ENCODE measurements at regions not wholly inside any gene's neighbourhood (a gene's known extent, or its start where the extent isn't known, plus 50 kb on each side); places are given as distances from the start of the nearest gene placed in this dataset.

DNA sequence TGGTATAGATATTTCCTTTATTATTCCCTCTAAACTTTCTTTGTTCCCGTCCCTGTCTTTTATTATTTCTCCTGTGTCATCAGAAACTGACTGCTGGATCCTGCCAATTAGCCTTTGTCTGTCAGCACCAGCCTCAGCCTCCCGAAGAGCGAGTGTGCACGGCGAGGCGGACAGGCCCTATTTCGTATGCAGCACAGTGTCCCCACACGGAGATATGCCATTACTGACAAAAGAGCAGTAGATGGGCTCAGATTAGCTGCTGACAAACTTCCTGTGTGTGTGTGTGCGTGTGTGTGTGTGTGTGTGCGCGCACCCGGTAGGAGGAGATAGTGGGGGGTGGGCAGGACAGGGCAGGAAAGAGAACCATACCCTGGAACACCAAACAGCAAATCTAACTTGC, 99.5 kb upstream of the ZFP64 start:
- DNase-seq, result no peak

DNA sequence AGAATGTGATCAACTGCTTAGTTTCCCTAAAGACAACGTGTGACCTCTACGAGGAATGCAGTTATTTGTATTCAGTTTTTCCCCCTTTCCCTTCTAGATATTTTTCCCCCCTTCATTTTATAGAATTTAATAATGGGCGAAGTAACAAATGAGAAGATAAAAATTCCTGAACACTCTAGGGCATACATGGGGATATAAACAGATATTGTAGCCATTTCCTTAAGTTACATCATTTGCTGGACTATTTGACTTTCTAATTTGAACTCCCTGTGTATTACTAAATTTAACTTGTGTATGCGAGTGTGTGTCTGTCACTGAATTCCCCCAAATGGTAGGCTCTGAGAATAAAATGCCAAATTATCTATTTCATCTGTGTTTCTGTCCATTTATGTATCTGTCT, 99.0 kb upstream of the ZFP64 start:
- no peak for DNase-seq

DNA sequence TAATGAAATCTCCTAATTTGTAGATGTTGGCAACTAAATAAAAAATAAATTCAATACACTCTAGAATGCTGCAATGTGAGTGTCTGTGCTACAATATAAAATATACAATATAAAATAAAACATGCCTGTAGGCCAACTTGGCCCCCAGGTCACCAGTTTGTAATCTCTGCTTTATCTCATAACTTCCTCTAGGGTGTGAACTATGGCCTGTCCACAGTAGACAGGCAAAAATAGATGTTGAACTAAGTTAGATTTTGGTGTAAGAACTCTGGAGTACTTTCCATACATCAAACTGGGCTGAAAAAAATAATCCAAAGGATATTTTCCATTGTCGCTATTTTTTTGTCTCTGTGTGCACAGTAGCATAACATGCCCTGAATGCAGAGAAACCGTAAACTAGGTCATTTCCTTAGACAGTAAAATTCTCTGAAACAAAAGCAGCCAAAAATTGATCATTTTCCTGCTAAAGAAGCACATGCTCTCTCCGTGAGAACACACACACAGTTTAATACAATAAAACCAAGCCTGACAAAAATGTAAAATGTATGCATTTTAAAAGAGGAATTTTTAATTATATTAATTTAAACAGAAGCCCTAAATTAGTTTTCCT, 98.5 kb upstream of the ZFP64 start:
- no peak for DNase-seq

DNA sequence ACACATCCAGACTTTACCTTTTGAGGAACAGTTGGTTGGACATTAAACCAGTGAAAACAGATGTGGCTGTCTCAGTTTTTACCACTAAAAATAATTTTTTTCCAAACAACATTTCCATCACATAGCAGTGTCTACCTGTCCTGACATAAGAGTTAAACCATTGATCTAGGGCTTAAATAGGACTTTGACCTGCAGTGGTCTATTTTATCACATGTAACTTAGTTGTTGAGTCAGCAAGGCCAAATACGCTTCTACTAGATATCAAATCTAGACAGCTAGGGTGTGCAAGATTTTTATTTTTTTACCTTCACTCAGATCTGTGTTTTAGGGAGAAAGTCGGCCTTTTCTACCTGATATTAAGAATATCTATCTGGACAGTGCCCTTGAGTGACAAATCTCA, 88.8 kb upstream of the ZFP64 start:
- DNase-seq, result no peak

DNA sequence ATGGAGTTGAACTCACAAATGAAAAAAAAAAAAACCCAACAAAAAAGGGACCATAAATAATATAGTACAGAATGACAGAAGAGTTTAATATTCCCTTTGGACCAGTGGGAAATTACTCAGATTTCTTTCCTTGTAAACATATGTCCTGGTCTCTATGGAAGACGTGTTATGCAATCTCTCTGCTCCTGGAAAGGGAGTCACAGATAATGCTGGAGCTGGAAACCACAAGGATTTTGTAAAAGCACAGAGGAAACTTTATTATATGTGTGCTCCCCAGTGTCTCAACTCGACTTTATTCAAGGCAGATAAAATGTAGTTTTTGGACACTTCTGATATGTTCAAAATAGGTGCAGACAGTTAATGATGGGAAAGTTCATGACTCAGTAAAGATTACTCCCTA, 88.1 kb upstream of the ZFP64 start:
- no peak for DNase-seq

DNA sequence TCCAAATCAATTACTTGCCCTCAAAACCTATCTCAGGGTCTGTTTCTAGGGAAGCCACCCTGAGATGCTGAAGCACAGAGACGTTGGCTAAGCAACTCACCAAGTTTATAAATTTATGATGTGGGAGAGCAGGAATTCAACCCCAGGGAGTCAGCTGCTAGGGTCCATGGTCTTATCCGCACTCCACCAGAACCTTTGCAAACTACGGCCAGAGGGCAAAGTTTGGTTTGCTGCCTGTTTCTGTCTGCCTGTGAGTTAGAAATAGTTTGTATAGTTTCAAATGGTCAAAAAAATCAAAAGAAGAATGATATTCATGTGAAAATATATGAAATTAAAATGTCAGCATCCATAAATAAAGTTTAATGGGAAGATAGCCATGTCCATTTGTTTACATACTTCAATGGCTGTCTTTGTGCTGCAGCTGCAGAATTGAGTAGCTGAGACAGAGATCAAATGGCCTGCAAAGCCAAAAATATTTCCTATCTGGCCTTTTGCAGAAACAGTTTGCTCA, 83.7 kb upstream of the ZFP64 start:
- no peak for DNase-seq

DNA sequence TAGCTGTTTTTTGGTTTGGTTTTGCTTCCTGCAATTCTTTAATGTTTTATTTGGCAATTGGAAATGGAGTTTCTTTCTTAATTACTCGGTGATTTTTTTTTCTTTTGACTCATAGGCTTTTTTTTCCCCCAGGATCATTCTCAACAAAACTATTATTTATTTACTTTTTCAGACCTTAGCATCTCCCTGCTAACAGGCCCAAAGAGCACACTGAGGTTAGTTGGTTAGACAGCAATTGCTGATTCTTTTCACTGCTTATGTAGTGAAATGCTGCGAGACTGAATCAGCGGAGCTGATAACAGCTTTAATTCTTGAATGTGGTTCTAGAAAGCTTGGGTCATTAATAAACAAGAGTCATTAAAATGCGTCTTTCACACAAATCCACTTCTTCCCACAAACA, 79.1 kb upstream of the ZFP64 start:
- DNase-seq, result no peak

DNA sequence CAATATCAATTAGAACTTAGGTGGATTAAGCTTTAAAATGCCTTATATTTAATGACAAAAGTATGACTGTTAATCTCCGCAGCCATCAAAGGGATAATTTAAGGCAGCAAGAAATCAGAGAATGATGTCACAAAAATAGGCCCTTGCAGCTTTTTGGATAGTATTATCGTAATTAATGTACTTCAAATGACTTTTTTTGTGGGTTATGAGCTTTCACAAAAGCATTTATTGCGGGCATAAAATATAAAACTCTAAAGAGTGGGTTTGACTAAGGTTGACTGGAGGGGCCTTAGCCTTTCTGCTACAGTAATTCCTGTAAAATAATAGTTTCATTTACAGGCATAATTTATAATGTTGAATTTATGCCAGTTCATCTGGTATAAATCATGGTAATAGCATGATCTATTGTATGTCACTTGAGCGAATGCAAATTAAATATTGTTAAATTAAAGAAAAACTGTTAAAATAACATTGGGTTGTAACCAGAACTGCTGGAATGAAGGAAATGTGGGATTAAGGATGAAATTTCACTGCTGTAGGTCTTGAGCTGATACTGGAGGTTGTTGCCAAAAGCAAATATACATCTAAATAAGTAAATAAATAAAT, 78.5 kb upstream of the ZFP64 start:
- DNase-seq, result no peak

DNA sequence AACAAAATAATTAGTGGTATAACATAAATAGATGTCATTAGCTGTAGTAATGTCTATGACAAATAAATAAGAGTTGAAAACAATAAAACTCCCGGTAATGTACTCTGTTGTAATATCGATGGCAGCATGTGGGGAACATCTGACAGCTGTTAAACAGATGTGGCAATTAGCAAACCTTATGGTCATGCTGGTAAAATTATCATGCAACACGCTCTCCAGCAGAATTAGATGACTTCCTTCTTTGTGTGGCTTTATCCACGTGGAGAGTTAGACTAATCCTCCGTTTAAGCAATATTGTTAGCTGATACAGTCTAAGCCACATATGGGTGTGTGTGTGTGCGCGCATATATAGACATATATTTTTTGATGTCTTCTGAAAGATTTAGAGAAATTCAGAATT, 77.7 kb upstream of the ZFP64 start:
- no peak for DNase-seq

DNA sequence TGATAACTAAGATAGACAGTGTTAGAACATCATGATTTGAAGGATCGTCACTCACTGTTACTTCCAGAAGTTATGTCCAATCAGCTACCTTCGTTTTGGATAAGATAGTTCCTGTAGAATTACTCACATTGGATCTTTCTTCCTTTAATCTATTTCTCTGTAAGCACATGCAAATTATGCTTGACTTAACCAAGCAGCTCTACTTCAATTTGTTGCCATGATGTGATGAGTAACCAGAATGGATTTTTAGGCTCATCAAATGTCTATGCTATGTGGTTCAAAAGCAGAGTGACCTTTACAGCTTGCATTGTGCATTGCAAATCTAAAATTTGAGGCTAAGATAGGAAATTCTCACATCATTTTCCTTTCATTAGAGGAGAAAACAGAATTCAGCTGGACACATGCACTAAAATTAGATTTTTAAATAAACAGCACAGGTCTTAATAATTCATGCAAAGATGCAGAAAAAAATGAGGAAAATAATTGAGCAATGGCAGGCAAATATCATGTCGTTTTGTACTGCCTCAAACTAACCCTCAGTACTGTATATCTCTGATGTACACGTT, 76.7 kb upstream of the ZFP64 start:
- DNase-seq, result no peak

DNA sequence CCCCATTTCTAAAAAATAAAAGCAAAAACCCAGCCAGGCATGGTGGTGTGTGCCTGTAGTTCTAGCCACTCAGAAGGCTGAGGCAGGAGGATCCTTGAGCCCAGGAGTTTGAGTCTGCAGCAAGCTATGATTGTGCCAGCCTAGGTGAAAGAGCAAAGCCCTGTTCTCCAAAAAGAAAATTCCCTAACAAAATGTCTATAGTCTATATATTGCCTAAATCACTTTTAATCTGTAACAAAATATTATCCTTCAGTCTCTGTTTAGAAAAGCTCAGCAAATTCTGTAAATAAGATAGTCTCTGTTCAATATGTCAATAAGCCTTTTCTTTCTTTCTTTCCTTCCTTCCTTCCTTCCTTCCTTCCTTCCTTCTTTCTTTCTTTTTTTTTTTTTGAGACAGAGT, 75.8 kb upstream of the ZFP64 start:
- no peak for DNase-seq

DNA sequence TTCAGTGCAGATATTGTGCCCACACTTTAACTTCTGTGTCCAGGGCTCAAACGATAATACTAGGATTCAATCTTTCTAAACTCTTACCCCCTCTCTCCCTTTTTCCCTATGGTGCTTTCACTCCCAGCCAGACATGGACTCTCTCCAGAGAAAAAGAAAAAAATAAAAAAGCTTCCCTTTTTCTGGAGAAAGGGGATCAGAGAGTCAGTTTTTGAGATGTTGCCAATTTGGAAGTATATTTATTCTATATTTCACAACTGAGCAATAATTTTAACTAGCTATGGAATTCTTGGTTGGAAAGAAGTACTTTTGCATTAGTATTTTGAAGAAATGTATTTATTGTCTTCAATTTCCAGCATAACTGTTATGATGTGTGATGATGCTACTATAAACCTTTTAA, 72.2 kb upstream of the ZFP64 start:
- no peak for DNase-seq

DNA sequence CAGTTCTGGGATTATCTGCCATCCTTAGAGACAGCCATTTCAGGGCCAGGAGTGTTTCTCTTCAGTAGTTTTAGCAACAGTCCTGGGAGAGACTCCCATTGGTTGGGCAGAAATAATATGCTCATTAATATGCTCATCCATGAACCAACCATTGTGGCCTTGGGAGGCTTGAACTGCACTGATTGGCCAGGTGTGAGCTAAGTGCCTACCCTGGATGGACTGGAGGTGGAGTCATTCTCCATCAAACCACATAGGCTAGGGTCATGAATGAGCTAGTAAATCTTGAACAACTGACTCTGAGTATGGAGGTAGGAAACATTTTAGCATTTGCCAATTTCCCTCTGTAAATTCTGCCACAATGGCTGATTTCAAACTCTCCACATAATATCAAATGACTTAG, 70.2 kb upstream of the ZFP64 start:
- no peak for DNase-seq

DNA sequence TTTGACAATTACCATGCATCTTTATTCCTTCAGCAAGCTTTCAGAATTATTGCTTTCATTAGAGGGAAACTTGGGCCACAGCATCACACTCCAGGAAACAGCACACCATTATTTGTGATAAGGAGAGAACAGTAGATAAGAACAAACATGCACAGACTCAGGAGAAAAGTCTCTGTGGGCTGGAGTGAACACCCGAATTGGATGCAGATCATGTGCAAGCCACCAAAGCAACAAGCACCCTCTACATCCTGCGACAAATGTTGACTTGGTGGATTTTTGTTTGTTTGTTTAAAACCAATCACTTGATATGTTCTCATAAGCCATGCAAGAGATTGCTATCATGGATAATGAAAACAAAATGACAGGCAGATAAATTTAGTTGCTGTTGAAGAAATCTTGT, 67.7 kb upstream of the ZFP64 start:
- DNase-seq, result no peak

DNA sequence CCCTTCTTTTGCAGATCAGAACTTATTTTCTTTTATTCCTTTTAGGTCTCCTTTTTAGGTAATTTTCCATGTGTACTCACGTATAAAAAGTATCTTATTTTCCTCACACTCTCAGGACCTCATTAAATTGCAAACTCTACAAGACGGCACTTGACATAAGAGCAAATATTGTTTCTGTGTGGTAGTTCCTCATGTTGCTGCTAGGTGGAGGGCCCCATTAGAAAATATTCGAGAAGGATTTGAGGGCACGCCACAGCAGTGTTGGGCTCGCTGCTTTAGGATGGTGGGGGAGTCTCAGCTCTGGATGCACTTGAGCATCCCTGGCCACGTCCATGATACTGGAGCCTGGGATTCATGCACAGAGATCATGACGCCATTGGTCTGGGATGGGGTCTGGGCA, 64.9 kb upstream of the ZFP64 start:
- DNase-seq, result no peak

DNA sequence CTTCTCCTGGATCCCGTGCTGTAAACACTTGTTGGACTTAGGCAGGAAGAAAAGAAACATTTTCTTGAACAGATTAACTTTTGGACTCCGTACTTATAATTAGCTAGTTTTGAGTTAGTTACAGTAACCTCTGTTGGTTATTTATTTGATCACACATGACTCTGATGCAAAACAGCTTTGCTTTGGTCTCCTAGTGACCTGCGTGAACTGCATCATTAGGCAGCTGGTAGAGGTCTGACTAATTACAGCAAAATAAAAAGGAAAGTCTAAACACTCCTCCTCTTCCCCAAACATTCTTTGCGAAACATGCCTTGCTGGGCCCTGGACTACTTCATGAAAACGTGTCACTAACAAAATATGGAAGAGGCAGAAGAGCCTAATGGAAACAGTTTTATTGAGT, 61.1 kb upstream of the ZFP64 start:
- no peak for DNase-seq

DNA sequence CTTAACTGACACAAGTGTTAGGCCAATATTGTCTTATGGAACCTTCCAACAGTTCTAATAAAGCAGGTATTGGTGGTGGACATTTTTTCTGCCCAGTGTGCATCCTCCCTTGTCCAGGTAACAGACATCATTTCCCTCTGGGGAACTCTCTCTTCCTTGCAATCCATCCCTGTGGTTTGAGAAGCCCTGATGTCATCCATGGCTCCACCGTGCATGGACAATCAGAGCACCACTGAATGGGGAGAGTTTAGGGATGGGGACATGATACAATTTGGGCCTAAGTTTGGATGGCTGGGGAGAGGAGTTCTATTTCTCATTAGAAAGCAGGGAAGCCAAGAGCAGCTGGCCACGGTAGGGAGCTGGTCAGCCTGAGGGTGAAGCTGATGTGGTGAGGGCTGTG, 60.2 kb upstream of the ZFP64 start:
- no peak for DNase-seq

DNA sequence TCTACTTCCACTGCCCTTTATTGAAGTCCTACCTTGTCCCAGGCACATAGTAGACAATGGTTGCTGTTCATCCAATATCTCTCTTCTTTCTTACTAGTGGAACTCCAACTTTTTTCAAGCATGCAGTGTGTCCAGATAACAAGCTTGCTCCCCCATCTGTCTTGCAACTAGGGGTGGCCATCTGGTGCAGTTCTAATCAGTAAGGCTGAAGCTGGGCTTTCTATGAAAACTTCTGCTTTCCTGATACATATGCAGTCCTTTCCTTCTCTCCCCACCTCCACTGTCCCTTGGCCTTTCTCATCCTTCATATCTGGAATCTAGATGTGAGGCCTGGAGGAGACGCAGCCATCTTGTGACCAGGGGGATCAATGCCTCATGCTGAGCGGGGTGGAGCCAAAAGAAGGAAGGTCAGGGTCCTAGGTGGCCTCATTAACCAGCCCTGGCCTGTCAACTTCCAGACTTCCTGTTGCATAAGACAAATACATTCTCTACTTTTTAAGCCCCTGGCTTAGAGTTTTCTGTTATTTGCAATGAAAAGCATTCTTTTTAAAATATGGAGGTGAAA, 59.6 kb upstream of the ZFP64 start:
- DNase-seq, result no peak

DNA sequence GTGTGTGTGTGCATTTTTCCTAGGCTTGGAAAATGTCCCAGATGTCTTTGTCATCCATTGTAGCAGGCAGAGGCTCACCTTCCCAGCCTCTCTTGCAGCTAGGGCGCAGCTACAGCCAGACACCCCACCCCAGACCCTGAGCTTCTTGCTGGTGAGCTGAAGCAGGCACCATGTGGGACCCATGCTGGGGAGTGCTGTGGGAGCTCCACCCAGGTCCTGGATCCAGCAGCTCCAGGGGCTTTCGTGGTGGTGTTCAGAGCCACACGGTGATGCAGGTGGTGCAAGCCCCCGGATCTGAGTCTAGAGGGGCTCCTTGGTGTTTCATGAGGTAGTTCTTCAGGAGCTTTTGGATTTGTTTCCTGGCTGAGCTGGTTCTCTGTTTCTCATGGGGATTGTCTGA, 56.0 kb upstream of the ZFP64 start:
- DNase-seq, result no peak

DNA sequence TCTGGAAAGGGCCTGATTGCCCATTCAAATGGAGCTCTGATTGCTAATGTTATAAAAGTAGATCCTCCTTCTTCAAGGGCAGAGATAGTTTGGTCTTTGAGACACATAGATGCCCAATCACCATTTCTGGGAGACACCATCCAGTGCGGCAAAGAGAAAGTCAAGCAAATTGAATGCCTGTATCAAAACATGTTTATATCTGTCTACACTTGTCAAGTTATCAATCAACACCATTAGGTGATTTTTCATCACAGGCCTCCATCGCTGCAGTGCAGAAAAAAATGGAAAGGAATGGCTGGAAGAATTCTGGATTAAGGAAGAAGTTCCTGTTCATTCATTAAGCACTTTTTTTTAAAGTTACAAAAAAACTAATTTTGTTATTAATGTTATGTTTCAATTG, 54.8 kb upstream of the ZFP64 start:
- DNase-seq, result no peak

DNA sequence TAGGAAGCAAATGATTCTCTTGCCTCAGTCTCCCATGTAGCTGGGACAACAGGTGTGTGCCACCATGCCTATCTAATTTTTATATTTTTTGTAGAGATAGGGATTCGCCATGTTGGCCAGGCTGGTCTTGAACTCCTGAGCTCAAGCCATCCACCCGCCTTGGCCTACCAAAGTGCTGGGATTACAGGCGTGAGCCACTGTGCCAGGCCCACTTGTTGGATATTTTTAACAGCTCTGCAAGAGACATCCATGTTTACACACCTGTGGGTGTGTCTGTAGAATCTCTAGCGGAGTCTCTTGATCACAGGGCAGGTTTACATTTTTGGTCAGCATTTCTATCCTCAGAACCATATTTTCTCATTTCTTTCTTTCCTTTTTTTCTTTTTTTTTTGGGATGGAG, 53.1 kb upstream of the ZFP64 start:
- no peak for DNase-seq

DNA sequence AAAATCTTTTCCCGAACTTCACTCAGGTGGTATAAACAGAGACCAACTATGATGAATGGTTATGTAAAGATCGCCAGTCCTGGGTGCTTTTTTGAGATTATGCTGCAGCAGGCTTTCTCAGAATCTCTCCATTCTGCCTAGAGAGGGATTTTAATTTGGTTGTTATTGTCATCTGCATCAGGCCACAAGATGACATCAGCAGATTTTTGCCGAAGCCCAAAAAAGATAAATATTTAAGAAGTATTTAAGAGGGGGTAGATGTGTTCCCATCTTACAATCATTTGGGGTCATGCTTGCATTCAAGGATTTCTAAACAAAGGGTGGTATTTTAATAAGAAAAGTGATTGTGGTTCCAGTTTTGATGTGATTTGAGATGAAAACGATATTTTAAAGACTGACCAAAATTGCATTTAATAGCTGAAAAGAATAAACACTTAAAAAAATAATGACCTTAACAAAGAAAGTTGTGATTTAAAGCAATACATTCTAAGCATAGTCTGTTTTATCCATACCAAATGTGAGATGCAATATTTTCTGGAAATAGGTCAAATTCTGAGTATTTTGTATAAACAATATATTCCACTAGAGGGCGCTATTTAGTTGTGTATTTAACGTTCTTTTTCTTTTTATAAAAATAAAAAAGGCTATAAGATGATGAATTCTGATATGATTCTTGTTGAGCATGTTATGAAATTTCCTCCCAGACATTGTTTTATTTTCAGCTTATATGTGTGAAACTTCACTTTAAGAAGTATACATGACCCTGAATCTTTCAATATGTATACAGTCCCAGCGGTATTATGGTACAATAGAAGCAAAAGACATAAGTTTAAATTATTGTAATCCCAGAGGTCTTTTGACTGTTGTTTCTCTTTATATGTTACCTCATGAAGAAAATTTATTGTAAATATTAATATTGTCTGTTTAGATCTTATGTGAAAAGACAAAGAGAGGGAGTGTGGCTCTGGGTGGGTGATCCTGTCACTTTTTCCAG, 51.0 kb upstream of the ZFP64 start:
- DNase-seq, result no peak
